ENCODE measurements at regions not wholly inside any gene's neighbourhood (a gene's known extent, or its start where the extent isn't known, plus 50 kb on each side); places are given as distances from the start of the nearest gene placed in this dataset.

GRCh38 chr5:124869426-124870033 is 123.1 kb upstream of the ZNF608 start:
- DNase-seq (ENCODE audit: low spot score in 2 of 2) (no peak), FAIRE-seq (no peak)

- FAIRE-seq (no peak), DNase-seq (ENCODE audit: low spot score in 2 of 2) (no peak)
These were observed 123.6 kb upstream of the ZNF608 start for GRCh38 chr5:124870070-124870469.

GRCh38 chr5:124871303-124871702 is 124.9 kb upstream of the ZNF608 start:
- FAIRE-seq (no peak), DNase-seq (ENCODE audit: low spot score in 2 of 2) (no peak)

GRCh38 chr5:124872086-124872485 is 125.6 kb upstream of the ZNF608 start:
- FAIRE-seq (no peak), DNase-seq (ENCODE audit: low spot score in 2 of 2) (no peak)

GRCh38 chr5:124872615-124873014 is 126.2 kb upstream of the ZNF608 start:
- no peak for DNase-seq (ENCODE audit: low spot score in 2 of 2)
- FAIRE-seq, result no peak

- no peak for FAIRE-seq
- no peak for DNase-seq (ENCODE audit: low spot score in 2 of 2)
These were observed 126.7 kb upstream of the ZNF608 start for GRCh38 chr5:124873188-124873587.

- DNase-seq (ENCODE audit: low spot score in 2 of 2), result no peak
- FAIRE-seq, result no peak
These were observed 127.3 kb upstream of the ZNF608 start for GRCh38 chr5:124873713-124874112.

- FAIRE-seq, result no peak
- DNase-seq (ENCODE audit: low spot score in 2 of 2), result no peak
These were observed 130.1 kb upstream of the ZNF608 start for GRCh38 chr5:124876566-124876965.

- FAIRE-seq (no peak), DNase-seq (ENCODE audit: low spot score in 2 of 2) (no peak)
These were observed 130.5 kb upstream of the ZNF608 start for GRCh38 chr5:124876983-124877382.

GRCh38 chr5:124877501-124878146 is 131.2 kb upstream of the ZNF608 start:
- no peak for FAIRE-seq

GRCh38 chr5:124878583-124879342 is 132.3 kb upstream of the ZNF608 start:
- DNase-seq (ENCODE audit: low spot score in 2 of 2), result no peak
- FAIRE-seq, result no peak

More at GRCh38 chr5:124877501-124878146, 131.2 kb upstream of the ZNF608 start:
- no peak for DNase-seq (ENCODE audit: low spot score in 2 of 2)

GRCh38 chr5:124880903-124881697 is 134.7 kb upstream of the ZNF608 start:
- FAIRE-seq (no peak), DNase-seq (ENCODE audit: low spot score in 2 of 2) (no peak)

GRCh38 chr5:124883681-124884080 is 137.2 kb upstream of the ZNF608 start:
- FAIRE-seq (no peak), DNase-seq (ENCODE audit: low spot score in 2 of 2) (no peak)

GRCh38 chr5:124884114-124884513 is 137.7 kb upstream of the ZNF608 start:
- FAIRE-seq (no peak), DNase-seq (ENCODE audit: low spot score in 2 of 2) (no peak)

GRCh38 chr5:124885490-124885889 is 139.1 kb upstream of the ZNF608 start:
- no peak for DNase-seq (ENCODE audit: low spot score in 2 of 2)

GRCh38 chr5:124887223-124887622 is 140.8 kb upstream of the ZNF608 start:
- DNase-seq (ENCODE audit: low spot score in 2 of 2) (peak; percentile 21 to 47), FAIRE-seq (no peak)

More at GRCh38 chr5:124885490-124885889, 139.1 kb upstream of the ZNF608 start:
- no peak for FAIRE-seq

- no peak for FAIRE-seq
- DNase-seq (ENCODE audit: low spot score in 2 of 2), result peak in 1 of 2 donors; percentile 34
These were observed 141.6 kb upstream of the ZNF608 start for GRCh38 chr5:124888050-124888506.

GRCh38 chr5:124888622-124889485 is 142.4 kb upstream of the ZNF608 start:
- DNase-seq (ENCODE audit: low spot score in 2 of 2), result no peak

GRCh38 chr5:124889486-124889825 is 143.0 kb upstream of the ZNF608 start:
- DNase-seq (ENCODE audit: low spot score in 2 of 2) (no peak), FAIRE-seq (no peak)

More at GRCh38 chr5:124888622-124889485, 142.4 kb upstream of the ZNF608 start:
- FAIRE-seq, result no peak

GRCh38 chr5:124889850-124890249 is 143.4 kb upstream of the ZNF608 start:
- FAIRE-seq (no peak), DNase-seq (ENCODE audit: low spot score in 2 of 2) (no peak)

Data from frontal cortex (tissue), 3 donors.